HCT116 (cell line): ENCODE measurements at regions not wholly inside any gene's neighbourhood (a gene's known extent, or its start where the extent isn't known, plus 50 kb on each side); places are given as distances from the start of the nearest gene placed in this dataset.

Source experiments
- ATAC-seq: fragments of 200-7000 bp; cut with Tn5 transposase; 2 replicates; pipeline ENCODE4 v1.9.1; 2020; ENCODE audit warnings: mild to moderate bottlenecking, moderate library complexity
- BruUV-seq: library from RNA; stranded (reverse); fragments of 400-500 nt; replicated peaks from 2 replicates; lab custom pipeline; 2021; lab: Mats Ljungman, UMichigan
- CTCF ChIA-PET: fragments of 300-600 bp; sonication (Branson Sonifier 250); formaldehyde crosslinking; loops from one replicate; lab custom pipeline; 2021; ENCODE audit warnings: antibody characterized with exemption; lab: Charles Lee
- POLR2A ChIA-PET: fragments of 300-600, 350-600 bp; sonication (Branson Sonifier 250); formaldehyde crosslinking; loops from one replicate; lab custom pipeline; 2021; ENCODE audit warnings: antibody characterized with exemption; lab: Charles Lee
- RAD21 ChIA-PET, 2 experiments: fragments of 300-600 bp; sonication (Branson Sonifier 250); formaldehyde crosslinking; loops; one replicate each; lab custom pipeline; 2023; ENCODE audit warnings: low total read pairs in 2 of 2; ENCODE audit not compliant: uncharacterized antibody in 2 of 2, unreplicated experiment in 2 of 2, low non-redundant PET in 1 of 2; lab: Charles Lee
- DNase-seq: peaks from one replicate; pipeline ENCODE4 v3.0.0-alpha.2; 2010; ENCODE audit warnings: low read depth, low spot score
- H2AFZ ChIP-seq: fragments of 200-600 bp; shearing (Covaris generic), sonication (generic); 2 replicates; pipeline ENCODE4 v1.6.1; 2017; ENCODE audit warnings: low read depth, mixed run types, mixed read lengths, antibody characterized with exemption, low read length; ENCODE audit not compliant: poor library complexity, severe bottlenecking
- H3K27ac ChIP-seq: 2 replicates; pipeline ENCODE4 v1.5.1; 2012; ENCODE audit warnings: low read depth, low read length
- H3K27me3 ChIP-seq: fragments of 200-600 bp; sonication (generic); 2 replicates; pipeline ENCODE4 v1.6.1; 2016; ENCODE audit warnings: mixed run types, low read length, mixed read lengths; ENCODE audit not compliant: insufficient read depth
- H3K36me3 ChIP-seq, 2 experiments: fragments of 200-500 bp in 1 of 2; fragments of 200-600 bp in 1 of 2; sonication (Bioruptor generic) in 1 of 2; sonication (generic) in 1 of 2; 2 replicates each; pipeline versions ENCODE4 v1.5.1 to v1.6.1; 2014 to 2016; ENCODE audit warnings: low read length in 2 of 2, inconsistent platforms in 1 of 2, mixed read lengths in 1 of 2, mixed run types in 1 of 2; ENCODE audit not compliant: insufficient read depth in 2 of 2, control insufficient read depth in 1 of 2
- H3K4me1 ChIP-seq, 2 experiments: fragments of 200-600 bp in 1 of 2; sonication (generic) in 1 of 2; 2 replicates each; pipeline versions ENCODE4 v1.5.1 to v1.6.1; 2012 to 2017; ENCODE audit warnings: low read length in 2 of 2, inconsistent platforms in 1 of 2, mild to moderate bottlenecking in 1 of 2, mixed read lengths in 1 of 2, mixed run types in 1 of 2, moderate library complexity in 1 of 2; ENCODE audit not compliant: insufficient read depth in 2 of 2, control insufficient read depth in 1 of 2
- H3K4me2 ChIP-seq: fragments of 200-600 bp; sonication (generic); 2 replicates; pipeline ENCODE4 v1.6.1; 2017; ENCODE audit warnings: mixed run types, low read length, mixed read lengths
- H3K4me3 ChIP-seq, 2 experiments: fragments of 200-600 bp in 1 of 2; sonication (generic) in 1 of 2; replicated peaks in 1 of 2; 2 replicates each; pipeline ENCODE4 v1.5.1; 2011 to 2016; ENCODE audit warnings: low read length in 2 of 2, control low read depth in 1 of 2, low read depth in 1 of 2, mild to moderate bottlenecking in 1 of 2, mixed read lengths in 1 of 2, mixed run types in 1 of 2
- H3K79me2 ChIP-seq: fragments of 200-600 bp; sonication (generic); 2 replicates; pipeline ENCODE4 v1.6.1; 2017; ENCODE audit warnings: mild to moderate bottlenecking, mixed run types, low read length, moderate library complexity, mixed read lengths; ENCODE audit not compliant: insufficient read depth
- H3K9ac ChIP-seq: fragments of 200-600 bp; sonication (generic); 2 replicates; pipeline ENCODE4 v1.6.1; 2016; ENCODE audit warnings: low read length, mixed read lengths
- H3K9me2 ChIP-seq: fragments of 200-600 bp; sonication (generic), shearing (Covaris generic); 2 replicates; pipeline ENCODE4 v1.6.1; 2017; ENCODE audit warnings: mixed run types, mild to moderate bottlenecking, moderate library complexity; ENCODE audit not compliant: insufficient read depth
- H3K9me3 ChIP-seq, 2 experiments: fragments of 200-500 bp in 1 of 2; fragments of 200-600 bp in 1 of 2; sonication (Bioruptor generic) in 1 of 2; sonication (generic) in 1 of 2; 2 replicates each; pipeline ENCODE4 v1.6.1; 2014 to 2017; ENCODE audit warnings: low read length in 2 of 2, mixed read lengths in 2 of 2, inconsistent platforms in 1 of 2, low read depth in 1 of 2, mild to moderate bottlenecking in 1 of 2, mixed run types in 1 of 2, moderate library complexity in 1 of 2; ENCODE audit not compliant: control insufficient read depth in 1 of 2, insufficient read depth in 1 of 2
- H4K20me1 ChIP-seq: fragments of 200-600 bp; sonication (generic), shearing (Covaris generic); 2 replicates; pipeline ENCODE4 v1.6.1; 2017; ENCODE audit warnings: mixed run types, mild to moderate bottlenecking, moderate library complexity; ENCODE audit not compliant: insufficient read depth
- ELF1 ChIP-seq: IDR thresholded peaks from 2 replicates; pipeline ENCODE4 v1.6.1; 2012; ENCODE audit warnings: low read depth, borderline replicate concordance
- POLR2AphosphoS5 ChIP-seq: IDR thresholded peaks from 2 replicates; pipeline ENCODE4 v1.6.1; 2011; ENCODE audit warnings: mild to moderate bottlenecking, low read depth, low read length, moderate library complexity
- intact Hi-C: fragments of 100-400 bp; cut with micrococcal nuclease; formaldehyde crosslinking; loops from 2 replicates; pipeline ENCODE4 v1.10.0; 2022
- TF ChIP-seq, protein P1 (sequence below): IDR thresholded peaks from 2 replicates; pipeline ENCODE4 v1.6.1; 2012

DNA sequence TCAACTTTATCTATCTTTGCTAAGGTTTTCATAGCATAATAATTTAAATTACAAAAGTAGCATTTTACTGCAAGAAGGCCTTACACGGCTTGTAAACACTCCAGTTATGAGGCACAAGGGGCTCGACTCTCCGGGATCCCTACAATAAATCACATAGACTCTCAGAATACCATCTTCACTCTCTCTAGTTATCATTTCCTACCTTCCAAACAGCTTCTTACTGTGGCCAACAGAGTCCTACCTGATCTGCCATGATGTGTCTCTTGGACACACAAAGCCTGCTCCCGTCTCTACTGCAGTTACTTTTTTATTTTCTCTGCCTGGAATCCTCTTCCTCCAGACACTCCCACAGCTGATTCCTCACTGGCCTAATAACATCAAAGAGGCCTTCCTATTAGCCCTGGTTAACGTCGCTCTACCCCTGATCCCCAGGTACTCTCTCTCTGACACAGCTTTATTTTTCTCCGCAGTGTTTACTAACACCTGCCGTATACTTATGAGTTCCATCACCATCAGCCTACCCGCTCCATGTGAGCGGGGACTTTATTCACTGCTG lies 559.6 kb upstream of the DIPK2B start:
- peaks cover 99% of the 10 kb centered on the region for H3K79me2 ChIP-seq
- no peak overlapping the region for H2AFZ ChIP-seq
- peaks cover 3 to 21% of the 10 kb centered on the region in 2 experiments; a peak in 3 of 4 replicates for H3K36me3 ChIP-seq
- POLR2A ChIA-PET, result no interaction called here
- BruUV-seq, result no TSS peak
- H3K27ac ChIP-seq, result peak overlapping the region; percentile 94
- H3K9me3 ChIP-seq, result no peaks in the 10 kb centered on the region
- no peaks in the 10 kb centered on the region for H3K27me3 ChIP-seq
- H3K9ac ChIP-seq, result peak overlapping the region; percentile 38
- DNase-seq (no peak), ATAC-seq (0 out of 2 replicates have a peak, but pooled peaks have one; percentile 3)
- H3K4me3 ChIP-seq, result no peak overlapping the region
- peak overlapping the region; percentile 42 for H3K4me2 ChIP-seq
- TF ChIP-seq ELF1, result no peak
- TF ChIP-seq POLR2AphosphoS5, result peak; percentile 56; the same call in 1 of the 2 replicates
- H3K4me1 ChIP-seq, result peaks cover 87 to 97% of the 10 kb centered on the region in 2 experiments
- RAD21 ChIA-PET, result no interaction called here
- CTCF ChIA-PET, result no interaction called here
- intact Hi-C loops, result no loop called here
- peaks cover 5% of the 10 kb centered on the region; the same call in 1 of the 2 replicates for H4K20me1 ChIP-seq
- no peaks in the 10 kb centered on the region for H3K9me2 ChIP-seq

DNA sequence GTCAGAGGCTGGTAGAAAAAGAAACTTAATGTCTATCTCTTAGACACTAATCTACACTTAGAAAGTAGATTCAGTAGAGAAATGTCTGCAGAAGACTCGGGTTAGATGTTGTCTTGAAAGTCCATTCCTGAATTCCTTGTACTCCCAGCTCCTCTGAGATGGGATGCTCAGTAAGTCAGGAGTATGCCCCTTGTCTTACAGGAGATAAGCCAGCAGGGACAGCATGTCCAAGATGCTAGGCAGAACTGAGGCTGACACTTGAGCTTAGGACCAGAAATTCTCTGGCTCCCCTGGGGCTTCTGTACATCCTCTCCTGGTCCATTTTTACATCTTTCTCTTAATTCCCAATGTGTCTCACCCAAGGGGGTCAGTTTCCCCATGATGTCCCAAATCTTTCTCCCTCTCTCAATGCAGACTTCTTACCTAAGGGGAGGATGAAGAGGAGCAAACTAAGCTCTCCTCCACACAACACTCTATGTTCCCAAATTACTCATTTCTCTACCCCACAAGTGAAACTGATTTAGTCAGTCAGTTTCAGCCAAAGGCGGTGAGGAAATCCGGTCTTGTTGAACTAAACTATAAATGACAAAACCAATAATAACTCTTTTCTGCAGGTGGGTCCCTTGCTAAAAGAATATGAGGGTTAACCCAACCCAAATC lies 558.2 kb upstream of the DIPK2B start:
- Histone ChIP-seq H3K27me3 (no peaks in the 10 kb centered on the region), H3K4me2 (peak overlapping the region; percentile 42), H4K20me1 (0 out of 2 replicates have a peak, but pooled peaks cover 5% of the 10 kb centered on the region), H3K79me2 (peaks cover 99% of the 10 kb centered on the region), H3K9me3 (no peaks in the 10 kb centered on the region)
- RAD21 ChIA-PET, result no interaction called here
- TF ChIP-seq, protein P1, sequence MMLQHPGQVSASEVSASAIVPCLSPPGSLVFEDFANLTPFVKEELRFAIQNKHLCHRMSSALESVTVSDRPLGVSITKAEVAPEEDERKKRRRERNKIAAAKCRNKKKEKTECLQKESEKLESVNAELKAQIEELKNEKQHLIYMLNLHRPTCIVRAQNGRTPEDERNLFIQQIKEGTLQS, result no peak
- TF ChIP-seq POLR2AphosphoS5, result peak; percentile 56
- TF ChIP-seq, all 23 proteins: peak for 1
- DNase-seq (no peak), ATAC-seq (peak; percentile 39)
- H2AFZ ChIP-seq, result no peak overlapping the region
- peak overlapping the region; percentile 94 for H3K27ac ChIP-seq
- peaks cover 86 to 96% of the 10 kb centered on the region in 2 experiments for H3K4me1 ChIP-seq
- ChIA-PET POLR2A (interaction anchor here (1.0 kb wide), 1 partner anchor 12 kb away, joined by 5 read pairs; no protein-coding TSS in a partner anchor), CTCF (interaction anchor here (0.5 kb wide), 1 partner anchor 61 kb away, joined by 3 read pairs; no protein-coding TSS in a partner anchor)
- H3K36me3 ChIP-seq, result peaks cover 3 to 17% of the 10 kb centered on the region in 2 experiments; a peak in 3 of 4 replicates
- BruUV-seq, result TSS peak; percentile 89
- intact Hi-C loops, result loop anchor here (5.0 kb wide), 1 partner anchor 242 kb away; no protein-coding TSS in a partner anchor
- H3K9ac ChIP-seq, result peak overlapping the region; percentile 38
- no peaks in the 10 kb centered on the region for H3K9me2 ChIP-seq
- no peak overlapping the region for H3K4me3 ChIP-seq
